OCI-LY7 (cell line): ENCODE measurements at regions not wholly inside any gene's neighbourhood (a gene's known extent, or its start where the extent isn't known, plus 50 kb on each side); places are given as distances from the start of the nearest gene placed in this dataset.

Experiments used
- EZH2phosphoT487 ChIP-seq: fragments of 200-600 bp; sonication (generic); IDR thresholded peaks from 2 replicates; pipeline ENCODE4 v1.6.1; 2018; ENCODE audit warnings: low read depth, borderline replicate concordance, mild to moderate bottlenecking, mixed run types, antibody characterized with exemption, low read length, moderate library complexity, mixed read lengths
- TF ChIP-seq, protein P1 (sequence below): fragments of 200-600 bp; sonication (generic); conservative IDR thresholded peaks from 2 replicates; pipeline ENCODE4 v1.5.1; 2014; ENCODE audit warnings: mild to moderate bottlenecking, antibody characterized with exemption, low read length, moderate library complexity, mixed read lengths

DNA sequence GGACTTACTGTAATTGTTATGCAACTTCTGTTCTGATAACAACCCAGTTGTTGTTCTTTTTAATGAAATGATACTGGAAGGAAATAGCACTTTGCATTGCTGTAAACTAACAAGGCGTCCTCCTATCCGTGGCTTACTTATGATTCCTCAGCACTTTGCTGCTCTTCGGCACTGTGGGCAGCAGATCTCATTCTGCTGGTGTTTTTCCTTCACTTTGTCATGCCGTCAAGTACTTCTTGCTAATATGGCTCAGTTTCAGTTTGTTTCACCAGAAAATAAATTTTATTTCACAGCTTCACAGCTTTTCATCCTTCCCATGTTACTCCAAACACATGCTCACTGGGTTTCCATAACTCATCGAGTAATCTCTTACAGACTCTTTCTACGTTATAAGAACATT, 289.3 kb downstream of the MEIS1 start:
- TF ChIP-seq, protein P1, sequence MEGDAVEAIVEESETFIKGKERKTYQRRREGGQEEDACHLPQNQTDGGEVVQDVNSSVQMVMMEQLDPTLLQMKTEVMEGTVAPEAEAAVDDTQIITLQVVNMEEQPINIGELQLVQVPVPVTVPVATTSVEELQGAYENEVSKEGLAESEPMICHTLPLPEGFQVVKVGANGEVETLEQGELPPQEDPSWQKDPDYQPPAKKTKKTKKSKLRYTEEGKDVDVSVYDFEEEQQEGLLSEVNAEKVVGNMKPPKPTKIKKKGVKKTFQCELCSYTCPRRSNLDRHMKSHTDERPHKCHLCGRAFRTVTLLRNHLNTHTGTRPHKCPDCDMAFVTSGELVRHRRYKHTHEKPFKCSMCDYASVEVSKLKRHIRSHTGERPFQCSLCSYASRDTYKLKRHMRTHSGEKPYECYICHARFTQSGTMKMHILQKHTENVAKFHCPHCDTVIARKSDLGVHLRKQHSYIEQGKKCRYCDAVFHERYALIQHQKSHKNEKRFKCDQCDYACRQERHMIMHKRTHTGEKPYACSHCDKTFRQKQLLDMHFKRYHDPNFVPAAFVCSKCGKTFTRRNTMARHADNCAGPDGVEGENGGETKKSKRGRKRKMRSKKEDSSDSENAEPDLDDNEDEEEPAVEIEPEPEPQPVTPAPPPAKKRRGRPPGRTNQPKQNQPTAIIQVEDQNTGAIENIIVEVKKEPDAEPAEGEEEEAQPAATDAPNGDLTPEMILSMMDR = no peak
- TF ChIP-seq EZH2phosphoT487 = no peak
